ENCODE measurements at regions not wholly inside any gene's neighbourhood (a gene's known extent, or its start where the extent isn't known, plus 50 kb on each side); places are given as distances from the start of the nearest gene placed in this dataset.
A peak's percentile ranks its signal among the peaks of the same experiment; 100 is the strongest.
"Not testable (repeated sequence)": the region's sequence is repeated elsewhere in the genome, so short reads cannot be mapped to it uniquely, and the experiment has no call there.

GRCh38 chr6:27776504-27776903, 135.7 kb downstream of the OR2B2 start:
- no peaks in the 10 kb centered on the region for H3K9me3 ChIP-seq
- intact Hi-C loops (cut with DNase I; ENCODE audit: low total_unique reads) = loop anchor here (10.0 kb wide), 1 partner anchor 118 kb away; a partner anchor contains a TSS
- no peaks in the 10 kb centered on the region for H3K4me1 ChIP-seq
- H3K27ac ChIP-seq = no peak overlapping the region
- peaks cover 0 to 4% of the 10 kb centered on the region in 2 donors for H3K27me3 ChIP-seq
- no peak overlapping the region for H3K4me3 ChIP-seq
- TF ChIP-seq CTCF (IDR thresholded peaks at IDR 0.05) (no peak), POLR2A (IDR thresholded peaks at IDR 0.05) (no peak)
- H3K36me3 ChIP-seq = no peaks in the 10 kb centered on the region
- no peak for DNase-seq

GRCh38 chr6:27775796-27776184, 136.4 kb downstream of the OR2B2 start:
- Histone ChIP-seq H3K27ac (no peak overlapping the region), H3K4me1 (no peaks in the 10 kb centered on the region), H3K4me3 (no peak overlapping the region), H3K27me3 (peaks cover 0 to 4% of the 10 kb centered on the region in 2 donors), H3K9me3 (no peaks in the 10 kb centered on the region), H3K36me3 (no peaks in the 10 kb centered on the region)
- no peak for DNase-seq
- no peak for TF ChIP-seq POLR2A (IDR thresholded peaks at IDR 0.05)
- TF ChIP-seq CTCF (IDR thresholded peaks at IDR 0.05) = no peak
- intact Hi-C loops (cut with DNase I; ENCODE audit: low total_unique reads) = loop anchor here (10.0 kb wide), 1 partner anchor 119 kb away; a partner anchor contains a TSS

- not testable (repeated sequence) for H3K27me3 ChIP-seq, H3K4me1 ChIP-seq, DNase-seq, H3K36me3 ChIP-seq, H3K27ac ChIP-seq, H3K9me3 ChIP-seq, H3K4me3 ChIP-seq
- intact Hi-C loops (cut with DNase I; ENCODE audit: low total_unique reads) = loop anchor here (10.0 kb wide), 1 partner anchor 120 kb away; a partner anchor contains a TSS
These were observed 136.9 kb downstream of the OR2B2 start for GRCh38 chr6:27775138-27775795.

- intact Hi-C loops (cut with DNase I; ENCODE audit: low total_unique reads) = loop anchor here (10.0 kb wide), 1 partner anchor 121 kb away; a partner anchor contains a TSS
- H3K27me3 ChIP-seq, H3K4me1 ChIP-seq, H3K36me3 ChIP-seq, H3K27ac ChIP-seq, H3K4me3 ChIP-seq, DNase-seq, H3K9me3 ChIP-seq: not testable (repeated sequence)
These were observed 138.0 kb downstream of the OR2B2 start for GRCh38 chr6:27774264-27774600.

- H3K4me3 ChIP-seq, H3K9me3 ChIP-seq, H3K4me1 ChIP-seq, H3K27ac ChIP-seq, H3K27me3 ChIP-seq, H3K36me3 ChIP-seq, DNase-seq: not testable (repeated sequence)
- intact Hi-C loops (cut with DNase I; ENCODE audit: low total_unique reads) = loop anchor here (10.0 kb wide), 1 partner anchor 121 kb away; a partner anchor contains a TSS
These were observed 138.5 kb downstream of the OR2B2 start for GRCh38 chr6:27773542-27774263.

- peak; percentile 77 to 79 for DNase-seq
- H3K9me3 ChIP-seq = no peaks in the 10 kb centered on the region
- no peaks in the 10 kb centered on the region for H3K36me3 ChIP-seq
- H3K27me3 ChIP-seq = no peaks in the 10 kb centered on the region
- intact Hi-C loops (cut with DNase I; ENCODE audit: low total_unique reads) = loop anchor here (10.0 kb wide), 1 partner anchor 122 kb away; a partner anchor contains a TSS
- no peak overlapping the region for H3K4me3 ChIP-seq
- H3K4me1 ChIP-seq = no peaks in the 10 kb centered on the region
- H3K27ac ChIP-seq = no peak overlapping the region
- TF ChIP-seq CTCF (IDR thresholded peaks at IDR 0.05) (peak; percentile 77 to 87 (median 84)), POLR2A (IDR thresholded peaks at IDR 0.05) (no peak)
These were observed 139.8 kb downstream of the OR2B2 start for GRCh38 chr6:27772261-27773001.

Data from uterus (tissue), 3 donors.